HG03378 (cell line): ENCODE measurements at regions not wholly inside any gene's neighbourhood (a gene's known extent, or its start where the extent isn't known, plus 50 kb on each side); places are given as distances from the start of the nearest gene placed in this dataset.

Experiments
- ATAC-seq: cut with Tn5 transposase; IDR thresholded peaks from one replicate; pipeline ENCODE4 v1.9.1; 2021; ENCODE audit warnings: mild to moderate bottlenecking, moderate library complexity; ENCODE audit not compliant: unreplicated experiment

DNA sequence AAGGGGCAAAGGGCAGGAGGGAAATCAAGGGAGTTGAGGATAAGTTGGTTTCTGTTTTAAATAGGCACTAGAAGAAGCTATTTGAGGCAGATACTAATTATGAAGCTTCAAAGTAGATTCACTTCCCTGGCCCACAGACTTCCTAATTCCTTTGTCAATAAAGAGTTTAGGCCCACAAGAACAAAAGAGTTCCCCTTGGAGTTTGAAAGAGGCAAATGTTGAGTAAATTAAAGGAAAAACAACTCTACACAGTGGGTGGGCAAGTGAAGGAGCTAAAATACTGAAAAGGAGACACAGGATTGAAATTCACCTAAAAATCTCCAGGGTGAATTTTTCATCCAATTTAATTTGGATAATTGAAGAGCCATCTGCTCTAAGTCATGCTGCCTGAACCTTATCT lies 411.7 kb upstream of the RORA start:
- no peak for ATAC-seq

DNA sequence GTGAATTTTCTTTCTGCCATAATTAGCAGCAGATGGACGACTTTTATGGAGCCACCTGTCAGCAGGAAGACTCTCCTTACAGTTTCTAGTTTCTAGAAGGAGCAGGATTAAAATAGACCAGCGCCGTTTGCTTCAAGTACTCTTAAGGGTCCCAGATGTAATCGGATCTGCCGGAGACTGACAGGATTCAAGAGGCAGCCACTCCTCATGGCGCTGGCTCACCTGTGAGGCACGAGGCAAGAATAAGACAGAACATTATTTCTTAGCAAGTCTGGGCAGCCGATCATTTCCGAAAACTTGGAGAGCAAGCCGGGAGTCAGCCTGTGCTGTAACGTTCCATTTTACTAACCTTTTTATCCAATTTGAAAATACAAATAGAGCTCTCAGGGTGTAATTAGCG lies 410.4 kb upstream of the RORA start:
- no peak for ATAC-seq

DNA sequence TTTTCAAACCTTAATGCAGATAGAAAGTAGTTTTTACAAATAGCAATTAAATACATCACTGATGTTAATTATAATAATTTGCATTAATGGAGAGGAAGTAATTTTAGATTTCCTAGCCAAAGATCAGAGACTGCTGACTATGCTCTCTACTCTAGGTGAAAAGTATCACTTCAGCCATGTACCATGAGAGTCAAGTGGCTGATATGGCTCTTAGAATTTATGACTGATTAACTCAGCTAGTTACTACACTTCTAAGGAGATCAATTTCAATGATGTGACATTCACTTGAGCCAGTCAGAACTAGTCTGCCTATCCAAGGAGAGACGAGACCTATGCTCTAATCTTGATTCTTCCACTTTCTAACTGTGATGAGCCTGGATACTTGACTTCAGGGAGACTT lies 405.7 kb upstream of the RORA start:
- ATAC-seq: no peak

DNA sequence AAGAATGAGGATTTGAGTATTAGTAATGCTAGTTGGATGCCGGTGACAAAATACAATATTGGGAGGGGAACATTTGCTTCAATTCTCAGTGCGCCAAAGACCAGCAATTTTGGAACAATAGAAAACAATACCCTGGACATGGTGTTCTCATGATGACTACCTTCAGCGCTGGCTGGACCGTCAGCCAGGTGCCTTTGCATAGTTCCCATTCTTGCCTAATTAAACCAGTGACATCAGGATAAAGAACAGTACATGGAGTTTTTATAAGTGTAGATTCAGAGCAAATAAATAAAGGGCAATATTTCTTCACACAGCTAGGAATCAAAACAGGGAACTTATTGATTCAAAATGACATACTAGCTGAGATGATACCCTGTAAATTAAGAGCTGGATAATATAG lies 404.8 kb upstream of the RORA start:
- no peak for ATAC-seq

DNA sequence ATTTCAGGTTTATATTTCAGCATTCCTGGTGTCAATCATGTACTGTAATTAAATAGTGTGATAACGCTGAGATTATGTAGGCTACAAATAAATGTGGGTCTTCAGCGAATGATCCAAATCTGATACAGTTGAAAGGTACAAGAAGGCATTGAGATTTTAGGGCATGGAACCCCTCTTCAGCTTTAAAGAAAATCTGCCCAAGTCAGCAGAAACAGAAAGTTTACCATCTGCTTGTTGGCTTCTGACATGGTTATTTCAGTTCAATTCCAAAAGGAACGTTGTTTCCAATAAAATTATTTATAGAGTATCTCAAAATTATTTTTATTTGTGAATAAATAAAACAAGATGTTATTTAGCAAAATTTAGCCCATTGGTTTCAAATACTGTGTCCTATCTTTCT lies 400.2 kb upstream of the RORA start:
- ATAC-seq: no peak

DNA sequence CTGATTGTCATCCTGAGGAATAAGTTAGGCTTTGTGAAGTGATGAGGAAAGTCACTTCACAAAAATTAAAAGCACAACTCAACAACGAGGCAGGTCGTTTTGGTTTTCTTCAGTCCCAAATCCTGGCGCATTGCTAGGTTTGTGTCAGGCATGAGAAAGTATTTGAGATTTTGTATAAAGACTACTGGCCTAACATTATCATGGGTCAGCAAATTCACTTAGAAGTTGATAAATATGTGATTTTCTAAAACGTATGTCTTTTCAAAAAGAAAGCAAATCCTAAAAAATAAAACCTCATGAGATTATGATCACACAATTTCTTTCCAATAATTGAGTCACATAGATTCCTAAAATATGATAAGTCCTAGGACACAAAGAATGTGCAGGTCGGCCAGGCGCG lies 395.8 kb upstream of the RORA start:
- ATAC-seq: no peak

DNA sequence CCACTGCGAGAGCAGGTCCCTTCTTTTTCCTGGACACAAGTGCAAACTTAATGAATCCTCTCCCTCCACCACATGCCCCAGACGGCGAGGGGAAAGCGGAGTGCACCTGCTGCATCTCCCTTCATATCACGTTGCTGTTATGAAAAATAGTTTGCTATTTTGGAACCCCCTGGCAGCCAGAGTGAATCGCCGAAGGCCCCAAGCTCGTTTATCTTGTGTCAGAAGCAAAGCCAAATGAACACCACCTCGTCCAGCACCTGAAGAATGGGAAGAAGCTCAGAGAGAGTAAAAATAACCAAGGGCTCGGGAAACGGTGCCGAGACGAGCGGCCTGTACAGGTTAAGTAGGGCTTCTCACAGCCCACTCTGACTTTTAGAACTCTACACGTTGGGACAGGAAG lies 394.6 kb upstream of the RORA start:
- ATAC-seq: no peak

DNA sequence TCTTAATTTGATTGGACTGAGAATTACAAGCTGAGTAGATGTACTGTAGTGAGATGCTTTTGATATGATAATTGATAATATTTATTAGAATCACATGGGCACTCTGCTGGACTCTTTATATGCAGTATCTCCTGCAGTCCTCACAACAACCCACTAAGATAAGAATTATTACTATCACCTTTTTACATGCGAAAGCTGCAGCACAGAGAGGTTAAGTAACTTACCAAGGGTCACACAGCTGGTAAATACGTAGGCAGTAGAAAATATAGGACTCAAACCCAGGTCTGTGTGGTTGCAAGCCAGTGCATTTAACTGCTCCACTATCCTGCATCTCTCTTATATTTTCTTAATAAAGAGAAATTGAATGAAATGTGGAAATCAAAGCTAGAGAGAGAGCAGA lies 392.8 kb upstream of the RORA start:
- no peak for ATAC-seq

DNA sequence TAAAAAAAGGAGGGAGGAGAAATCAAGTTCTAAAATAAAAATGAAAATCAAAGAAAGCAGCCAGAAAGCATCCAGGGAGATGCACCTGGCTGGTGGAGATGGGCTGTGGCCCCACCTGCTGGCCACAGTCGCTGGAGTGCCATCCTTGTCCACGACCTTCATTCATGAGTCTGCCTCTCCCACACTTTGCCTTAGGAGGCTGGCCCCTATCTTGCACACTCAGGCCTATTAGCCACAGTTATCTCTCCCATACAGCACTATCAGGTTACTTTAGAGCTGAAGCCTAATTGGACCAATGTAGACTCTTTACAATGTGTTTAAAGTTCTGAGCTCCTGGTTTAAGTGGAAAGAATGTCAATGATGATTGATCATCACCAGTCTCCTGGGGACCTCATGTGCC lies 392.0 kb upstream of the RORA start:
- no peak for ATAC-seq

DNA sequence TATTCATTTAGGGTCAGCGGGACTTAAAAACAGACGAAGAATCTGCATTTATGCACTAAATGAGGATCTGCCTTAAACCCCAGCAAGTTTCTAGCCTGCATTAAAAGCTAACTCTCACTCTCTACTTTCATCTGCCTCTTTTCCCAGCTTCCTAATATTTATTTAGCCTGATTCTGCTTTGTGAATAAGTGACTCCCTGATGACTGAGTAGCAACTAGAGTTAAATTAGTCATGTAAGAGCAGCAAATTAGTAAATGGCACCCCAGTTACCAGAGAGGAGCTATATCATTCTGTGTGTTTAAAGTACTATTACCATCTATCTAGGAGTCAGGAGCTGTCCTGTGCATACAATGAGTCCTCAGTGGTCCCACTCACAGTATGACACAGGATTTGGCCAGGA lies 391.0 kb upstream of the RORA start:
- no peak for ATAC-seq

DNA sequence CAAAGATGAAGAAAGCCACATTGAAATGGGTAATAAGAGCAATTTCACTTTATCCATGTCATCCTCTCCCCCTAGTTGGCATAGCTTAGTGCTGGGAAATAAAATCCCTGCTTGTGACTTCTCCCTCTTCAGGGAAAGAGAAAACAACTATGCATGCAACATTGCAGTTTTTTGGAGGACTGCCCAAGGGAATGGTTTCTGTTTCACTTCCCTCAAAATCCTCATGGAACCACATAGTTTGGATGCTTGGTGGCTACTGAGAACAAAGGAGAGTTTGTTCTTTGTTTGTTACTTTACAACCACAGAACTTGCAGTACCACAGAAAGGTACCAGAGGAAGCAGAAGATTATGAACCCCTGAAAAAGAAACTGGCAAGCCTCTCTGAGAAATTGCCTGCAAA lies 384.6 kb upstream of the RORA start:
- no peak for ATAC-seq

DNA sequence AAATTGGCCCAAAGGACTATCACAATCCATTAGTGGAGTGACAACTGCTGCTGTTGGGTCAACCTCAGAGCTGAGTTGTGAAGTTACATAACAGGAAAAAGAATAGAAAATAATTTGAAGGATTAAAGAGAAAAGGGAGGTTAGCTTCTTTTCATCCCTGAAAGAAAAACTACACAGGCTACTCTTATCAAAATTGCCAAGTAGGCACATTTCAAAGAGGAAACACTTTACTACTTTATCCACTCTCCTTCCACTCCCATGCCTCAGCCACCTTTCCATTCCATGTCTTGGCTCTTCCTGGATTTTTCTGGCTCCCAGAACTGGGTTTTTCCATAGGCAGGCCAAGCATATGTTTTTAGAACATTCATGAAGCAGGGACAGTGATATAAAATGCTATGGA lies 384.0 kb upstream of the RORA start:
- ATAC-seq: no peak

DNA sequence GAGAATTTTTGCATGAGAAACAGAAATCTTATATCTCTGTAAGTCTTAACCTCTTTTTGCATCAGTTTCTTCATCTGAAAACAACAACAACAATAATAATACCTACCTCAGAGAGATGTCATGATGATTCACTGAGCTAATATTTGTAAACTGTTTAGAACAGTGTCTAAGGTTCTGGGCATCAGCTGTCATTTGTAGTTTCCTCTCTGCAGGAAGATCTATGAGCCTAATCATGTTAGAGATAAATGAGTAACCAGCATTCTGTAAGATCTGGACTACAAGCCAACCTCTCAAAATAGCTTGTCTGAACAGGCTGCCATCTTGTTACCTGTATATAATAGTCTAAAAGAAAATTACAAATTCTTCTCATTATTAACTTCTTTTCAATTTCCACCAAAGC lies 383.0 kb upstream of the RORA start:
- ATAC-seq: no peak

DNA sequence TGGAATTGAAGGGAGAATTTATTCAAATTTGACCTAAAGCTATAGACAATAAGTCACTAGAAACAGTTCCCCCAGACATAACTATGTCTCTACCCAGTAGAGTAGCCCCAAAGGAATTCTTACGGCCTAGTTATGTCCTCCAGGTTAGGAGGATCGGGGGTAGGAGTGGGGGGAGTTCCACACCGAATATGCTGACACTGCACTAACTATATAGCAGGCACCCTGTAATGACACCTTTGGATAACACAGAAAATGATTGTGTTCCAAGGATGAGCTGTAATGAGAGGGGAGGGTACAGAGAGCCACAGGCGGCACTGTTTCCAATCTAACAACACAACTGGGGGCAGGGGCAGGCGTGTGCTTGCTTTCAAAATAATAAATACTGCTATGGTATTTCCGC lies 376.2 kb upstream of the RORA start:
- ATAC-seq: no peak

DNA sequence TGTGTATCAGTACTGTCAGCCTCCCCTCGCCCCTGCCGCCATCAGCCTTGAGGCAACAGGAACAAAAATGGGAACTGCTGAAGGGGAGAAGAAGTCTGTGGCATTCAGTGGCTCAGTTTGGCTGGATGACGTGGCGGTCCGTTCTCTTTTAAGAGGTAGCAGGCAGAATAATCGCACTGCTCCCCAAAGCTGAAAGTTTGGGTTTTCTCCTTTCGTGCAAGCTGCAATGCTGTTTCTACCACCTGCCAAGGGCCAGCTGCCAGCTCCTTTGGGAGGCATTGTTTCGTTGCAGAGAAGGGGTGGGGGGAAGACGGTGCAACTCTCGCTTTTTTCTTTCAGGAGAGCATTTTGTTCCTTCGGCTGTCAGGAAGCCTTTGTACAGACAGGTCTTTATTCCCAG lies 369.6 kb upstream of the RORA start:
- no peak for ATAC-seq

DNA sequence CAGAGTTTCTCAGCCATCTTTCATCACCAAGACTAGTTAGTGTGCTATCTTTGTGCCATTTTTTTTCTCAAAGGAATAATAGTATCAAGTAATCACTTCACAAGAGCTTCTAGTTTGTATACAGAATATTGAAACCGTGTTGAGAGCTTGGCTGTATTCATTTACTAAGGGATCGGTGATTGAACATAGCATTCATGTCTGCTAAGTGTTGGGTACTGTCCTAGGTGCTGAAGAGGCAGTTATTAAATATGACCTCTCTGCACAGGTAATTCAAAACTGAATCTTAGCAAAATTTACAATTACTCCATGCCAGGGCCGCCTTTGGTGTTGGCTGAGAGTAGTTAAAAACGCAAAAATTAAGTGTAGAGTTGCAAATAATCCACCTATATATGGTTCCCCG lies 355.3 kb upstream of the RORA start:
- ATAC-seq: no peak

DNA sequence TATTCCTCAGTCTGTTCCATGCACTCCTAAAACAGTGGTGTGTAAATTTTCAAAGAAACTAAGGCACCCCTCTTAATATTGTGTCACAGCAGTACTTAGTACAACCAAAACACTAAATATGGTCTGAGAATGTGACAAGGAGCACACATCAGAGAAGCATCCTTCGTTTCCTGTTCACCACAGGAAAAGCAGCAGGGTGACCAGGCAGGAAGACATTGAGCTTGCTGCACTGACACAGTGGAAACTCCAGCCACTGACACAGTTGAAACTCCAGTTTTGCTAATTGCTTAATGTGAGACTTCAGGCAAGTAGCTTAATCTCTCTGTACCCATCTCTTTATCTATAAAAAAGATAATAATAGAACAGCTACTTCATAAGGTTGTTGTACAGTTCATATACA lies 353.0 kb upstream of the RORA start:
- ATAC-seq: no peak

DNA sequence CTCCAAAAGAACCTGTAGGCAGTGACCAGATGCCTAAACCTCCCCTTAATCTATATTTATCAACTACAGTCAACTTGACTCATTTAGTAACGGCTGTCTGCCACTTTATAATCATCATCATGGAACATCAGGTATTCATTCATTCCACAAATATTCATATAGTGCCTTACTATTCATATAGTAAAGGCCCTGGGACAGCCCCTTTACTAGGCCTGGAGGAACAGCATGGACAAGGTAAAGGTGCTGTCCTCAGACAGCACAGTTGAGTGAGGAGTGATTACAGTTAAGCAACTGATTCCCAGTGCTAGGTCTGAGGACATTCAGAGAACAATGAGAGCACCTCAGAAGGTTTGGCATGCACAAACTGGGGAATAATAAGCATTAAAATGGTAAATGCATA lies 346.5 kb upstream of the RORA start:
- ATAC-seq: no peak

DNA sequence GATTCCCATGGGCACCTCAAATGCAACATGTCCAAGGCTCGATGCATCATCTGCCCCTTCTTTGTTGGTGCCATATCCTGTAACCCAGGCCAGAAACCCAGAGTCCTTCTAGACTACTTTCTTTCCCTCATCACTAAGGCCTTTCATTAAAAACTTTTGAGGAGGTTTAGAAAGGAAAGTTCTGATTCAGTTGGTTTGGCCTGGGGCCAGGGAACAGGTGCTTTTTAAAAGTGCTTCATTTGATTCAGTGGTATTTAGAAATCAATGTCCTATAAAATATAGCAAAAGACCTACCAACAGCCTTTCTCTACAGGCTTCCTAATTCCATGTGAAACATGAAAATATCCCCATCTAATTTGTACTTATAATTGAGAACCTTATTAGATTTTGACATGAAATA lies 341.9 kb upstream of the RORA start:
- ATAC-seq: no peak

DNA sequence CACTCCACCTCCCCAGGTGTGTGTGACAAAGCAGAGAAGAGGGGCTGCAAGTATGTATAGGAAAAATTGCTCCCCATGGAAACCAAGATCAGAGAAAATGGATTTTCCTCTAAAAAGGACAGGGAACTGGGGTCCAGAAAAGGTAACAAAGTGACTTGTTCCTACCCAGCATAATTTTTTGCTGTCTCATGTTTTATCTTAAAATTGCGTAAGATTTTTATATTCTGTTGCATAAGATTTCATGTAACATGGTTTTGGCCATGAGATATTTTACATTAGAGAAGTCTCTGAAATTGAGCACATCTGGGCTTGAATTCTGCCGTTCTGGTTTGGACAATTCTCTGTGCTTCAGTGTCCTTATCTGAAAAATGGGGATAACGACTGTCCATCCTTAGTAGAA lies 335.7 kb upstream of the RORA start:
- no peak for ATAC-seq

DNA sequence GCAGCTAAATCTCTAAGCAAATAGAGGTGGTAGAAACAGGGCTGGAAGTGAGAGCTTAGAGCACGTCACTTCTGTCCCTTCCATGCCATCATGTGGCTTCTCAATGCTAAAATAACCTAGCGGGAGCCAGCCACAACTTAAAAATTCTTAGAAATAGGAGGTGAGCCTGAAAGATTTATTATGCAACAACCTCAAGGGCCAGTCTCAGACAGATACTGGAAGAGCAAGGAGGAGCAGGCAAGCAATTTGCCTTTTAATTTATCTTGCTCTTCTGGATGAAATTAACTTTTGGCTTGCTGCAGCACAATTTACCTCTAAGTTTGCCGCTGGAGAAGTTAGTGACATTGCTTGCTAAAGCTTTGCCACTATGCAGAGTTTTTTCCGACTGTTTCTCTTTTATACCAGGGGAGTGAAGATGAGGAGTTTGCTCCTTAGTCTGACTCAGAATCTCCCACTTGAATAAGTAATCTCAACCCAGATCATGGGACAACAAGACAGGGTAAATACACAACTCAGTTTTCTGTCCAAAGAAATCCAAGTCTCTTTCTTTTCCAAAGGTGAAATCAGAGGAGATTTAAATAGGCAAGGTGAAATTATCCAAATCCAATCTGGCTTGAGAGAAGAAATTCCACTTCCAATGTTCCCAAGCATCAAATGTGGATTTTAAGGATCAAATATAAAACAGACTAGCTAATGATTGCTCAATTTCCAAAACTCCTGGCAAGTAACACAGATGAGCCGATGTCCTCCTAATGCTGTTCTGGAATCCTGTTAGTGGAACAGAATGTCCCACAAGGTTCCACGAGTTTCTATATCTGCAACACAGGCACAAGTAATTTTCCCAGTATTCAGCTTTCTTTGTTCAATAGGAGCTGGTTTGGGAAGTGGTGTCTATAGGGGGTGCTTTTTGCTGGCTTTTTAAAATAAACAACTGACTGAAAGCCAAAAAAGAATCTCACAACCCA lies 329.4 kb upstream of the RORA start:
- ATAC-seq: no peak

DNA sequence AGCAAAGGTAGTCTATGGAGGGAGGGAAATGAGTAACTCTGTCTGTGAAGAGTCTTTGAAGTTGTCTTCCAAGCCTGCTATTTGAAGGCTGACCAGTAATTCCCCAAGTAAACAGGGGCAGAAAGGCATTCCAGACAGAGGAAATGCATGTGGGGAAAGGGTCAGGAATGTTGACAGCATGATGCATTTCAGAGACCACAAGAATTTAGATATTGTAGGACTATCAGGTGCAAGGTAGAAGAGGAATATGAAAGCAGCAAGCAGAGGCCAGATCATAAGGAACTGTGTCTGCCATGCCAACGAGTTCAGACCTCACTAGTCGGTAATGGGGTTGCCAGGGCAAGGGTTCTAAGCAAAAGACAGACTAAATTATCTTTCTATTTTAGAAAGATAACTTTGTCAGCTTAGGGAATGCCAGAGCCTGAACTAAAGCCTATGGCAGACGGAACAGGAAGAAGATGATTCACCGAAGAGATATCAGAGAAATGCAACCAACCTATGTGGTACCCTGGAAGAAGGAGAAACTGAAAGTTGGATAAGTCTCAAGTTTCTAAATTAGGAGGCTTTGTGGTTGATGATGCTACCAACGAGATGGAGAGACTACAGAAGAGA lies 327.0 kb upstream of the RORA start:
- no peak for ATAC-seq

DNA sequence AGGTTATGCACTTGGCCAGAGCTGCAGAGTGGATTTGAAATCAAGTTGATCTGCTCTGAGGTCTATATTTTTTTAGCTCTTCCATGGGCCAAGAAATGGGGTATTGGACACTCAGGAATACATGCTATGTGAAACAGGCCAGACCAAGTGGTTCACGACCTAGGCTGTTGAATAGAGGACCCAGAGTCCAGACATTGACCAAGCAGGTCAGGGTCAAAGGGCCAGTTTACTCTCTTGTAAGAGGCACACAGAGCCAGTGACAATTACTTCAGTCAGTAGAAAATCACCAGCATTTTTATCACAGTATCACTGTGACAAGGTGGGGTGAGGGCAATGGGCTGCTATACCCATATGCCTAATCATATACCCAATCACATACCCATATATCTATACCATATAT lies 320.6 kb upstream of the RORA start:
- ATAC-seq: no peak
